Smooth muscle cell (in vitro differentiated cells): ENCODE measurements at regions not wholly inside any gene's neighbourhood (a gene's known extent, or its start where the extent isn't known, plus 50 kb on each side); places are given as distances from the start of the nearest gene placed in this dataset.

Experiments
- DNase-seq: peaks from one replicate; lab custom pipeline; 2025; ENCODE audit not compliant: unreplicated experiment; lab: John Stamatoyannopoulos, UW
- H2AFZ ChIP-seq: fragments of 200-600 bp; sonication (generic); 2 replicates; pipeline ENCODE4 v1.6.0; 2016; ENCODE audit warnings: antibody characterized with exemption, low read depth, mild to moderate bottlenecking
- H3F3A ChIP-seq: fragments of 200-600 bp; sonication (generic); 2 replicates; pipeline ENCODE4 v1.6.0; 2017; ENCODE audit warnings: antibody characterized with exemption, low read depth
- H3K27ac ChIP-seq: fragments of 200-600 bp; sonication (generic); 2 replicates; pipeline ENCODE4 v1.5.1; 2016; ENCODE audit warnings: low read depth, mild to moderate bottlenecking
- H3K27me3 ChIP-seq: fragments of 200-600 bp; sonication (generic); 2 replicates; pipeline ENCODE4 v1.6.1; 2016; ENCODE audit warnings: low read depth, mild to moderate bottlenecking
- H3K36me3 ChIP-seq: fragments of 200-600 bp; sonication (generic); 2 replicates; pipeline ENCODE4 v1.5.1; 2016; ENCODE audit warnings: low read depth
- H3K4me1 ChIP-seq: fragments of 200-600 bp; sonication (generic); 2 replicates; pipeline ENCODE4 v1.5.1; 2016; ENCODE audit warnings: low read depth
- H3K4me2 ChIP-seq: fragments of 200-600 bp; sonication (generic); 2 replicates; pipeline ENCODE4 v1.6.0; 2016; ENCODE audit warnings: mild to moderate bottlenecking
- H3K4me3 ChIP-seq: fragments of 200-600 bp; sonication (generic); 2 replicates; pipeline ENCODE4 v1.5.1; 2016; ENCODE audit warnings: mild to moderate bottlenecking
- H3K79me2 ChIP-seq: fragments of 200-600 bp; sonication (generic); 2 replicates; pipeline ENCODE4 v1.6.0; 2016; ENCODE audit warnings: low read depth, mild to moderate bottlenecking
- H3K9ac ChIP-seq: fragments of 200-600 bp; sonication (generic); 2 replicates; pipeline ENCODE4 v1.6.0; 2016; ENCODE audit warnings: low read depth
- H3K9me3 ChIP-seq: fragments of 200-600 bp; sonication (generic); replicated peaks from 2 replicates; pipeline ENCODE4 v1.5.1; 2016; ENCODE audit warnings: low read depth
- H4K20me1 ChIP-seq: fragments of 200-600 bp; sonication (generic); 2 replicates; pipeline ENCODE4 v1.6.0; 2016; ENCODE audit warnings: low read depth
- CTCF ChIP-seq: fragments of 200-600 bp; sonication (generic); IDR thresholded peaks from 2 replicates; pipeline ENCODE4 v1.5.1; 2017; ENCODE audit warnings: borderline replicate concordance, mild to moderate bottlenecking, antibody characterized with exemption; ENCODE audit not compliant: insufficient read depth, poor library complexity, severe bottlenecking
- WGBS: methylation state at CpG from one replicate; pipeline ENCODE4 v1.1.7; 2016; ENCODE audit warnings: low lambda C conversion rate; 5-methylcytosine and 5-hydroxymethylcytosine counted together

GRCh38 chr3:64319391-64319790 lies 94.1 kb upstream of the PRICKLE2 start:
- Histone ChIP-seq H3K4me3 (no peak overlapping the region), H3K79me2 (peaks cover 3% of the 10 kb centered on the region), H3K4me2 (no peak overlapping the region), H3K4me1 (peaks cover 4% of the 10 kb centered on the region), H3K36me3 (no peaks in the 10 kb centered on the region), H3F3A (no peaks in the 10 kb centered on the region), H3K27me3 (no peaks in the 10 kb centered on the region), H3K27ac (no peak overlapping the region), H3K9me3 (no peaks in the 10 kb centered on the region), H4K20me1 (no peaks in the 10 kb centered on the region), H3K9ac (no peak overlapping the region), H2AFZ (no peak overlapping the region)
- no peak for TF ChIP-seq CTCF
- DNase-seq: no peak
- WGBS: 82% methylated on average over 4 of the region's 4 CpGs

GRCh38 chr3:64318668-64319271 lies 93.5 kb upstream of the PRICKLE2 start:
- Histone ChIP-seq H3K9ac (no peak overlapping the region), H3K27me3 (no peaks in the 10 kb centered on the region), H3K36me3 (no peaks in the 10 kb centered on the region), H3K4me3 (no peak overlapping the region), H4K20me1 (no peaks in the 10 kb centered on the region), H3F3A (no peaks in the 10 kb centered on the region), H3K27ac (no peak overlapping the region), H3K9me3 (no peaks in the 10 kb centered on the region), H3K4me1 (peaks cover 4% of the 10 kb centered on the region), H2AFZ (no peak overlapping the region), H3K79me2 (peaks cover 3% of the 10 kb centered on the region), H3K4me2 (peak overlapping the region; percentile 6)
- DNase-seq: no peak
- WGBS: 97% methylated on average over 1 of the region's 1 CpG
- no peak for TF ChIP-seq CTCF

GRCh38 chr3:64318001-64318400 lies 92.7 kb upstream of the PRICKLE2 start:
- Histone ChIP-seq H3K9me3 (no peaks in the 10 kb centered on the region), H3K27me3 (no peaks in the 10 kb centered on the region), H3K9ac (no peak overlapping the region), H3F3A (no peaks in the 10 kb centered on the region), H3K4me1 (peaks cover 4% of the 10 kb centered on the region), H2AFZ (no peak overlapping the region), H4K20me1 (no peaks in the 10 kb centered on the region), H3K79me2 (peaks cover 3% of the 10 kb centered on the region), H3K4me3 (no peak overlapping the region), H3K27ac (peak overlapping the region; percentile 13), H3K36me3 (no peaks in the 10 kb centered on the region), H3K4me2 (peak overlapping the region; percentile 6)
- no peak for TF ChIP-seq CTCF
- WGBS: 51% methylated on average over 3 of the region's 3 CpGs
- DNase-seq: no peak

- Histone ChIP-seq H3K27me3 (no peaks in the 10 kb centered on the region), H3K79me2 (peaks cover 3% of the 10 kb centered on the region), H4K20me1 (no peaks in the 10 kb centered on the region), H3K36me3 (no peaks in the 10 kb centered on the region), H3K9ac (no peak overlapping the region), H3K4me3 (no peak overlapping the region), H3K27ac (peak overlapping the region; percentile 46), H3K4me2 (no peak overlapping the region), H3K9me3 (no peaks in the 10 kb centered on the region), H3F3A (no peaks in the 10 kb centered on the region), H3K4me1 (peaks cover 2% of the 10 kb centered on the region), H2AFZ (no peak overlapping the region)
- no peak for DNase-seq
- TF ChIP-seq CTCF: no peak
- WGBS: 46% methylated on average over 4 of the region's 4 CpGs
Observed at GRCh38 chr3:64316971-64317370, 91.7 kb upstream of the PRICKLE2 start.
